GM21367 (cell line): ENCODE measurements at regions not wholly inside any gene's neighbourhood (a gene's known extent, or its start where the extent isn't known, plus 50 kb on each side); places are given as distances from the start of the nearest gene placed in this dataset.
"Not testable (repeated sequence)": the region's sequence is repeated elsewhere in the genome, so short reads cannot be mapped to it uniquely, and the experiment has no call there.

Experiments
- ATAC-seq: cut with Tn5 transposase; IDR thresholded peaks from one replicate; pipeline ENCODE4 v1.9.1; 2021; ENCODE audit not compliant: unreplicated experiment

- ATAC-seq: not testable (repeated sequence)
Measured at GRCh38 chr15:88965097-88965496, 51.9 kb upstream of the MFGE8 start.

DNA sequence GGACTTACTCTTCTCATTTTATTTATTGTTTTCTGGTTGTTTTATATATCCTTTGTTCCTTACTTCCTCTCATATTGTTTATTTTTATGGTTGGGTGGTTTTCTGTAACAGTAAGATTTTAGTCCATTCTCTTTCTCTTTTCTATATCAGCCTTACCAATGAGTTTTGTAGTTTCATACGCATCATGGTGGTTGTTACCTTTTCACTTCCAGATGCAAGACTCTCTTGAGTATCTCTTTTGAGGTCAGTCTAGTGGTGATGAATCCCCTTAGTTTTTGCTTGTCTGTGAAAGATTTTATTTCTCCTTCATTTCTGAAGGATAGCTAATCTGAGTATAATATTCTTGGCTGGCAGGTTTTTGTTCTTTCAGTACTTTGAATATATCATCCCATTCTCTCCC lies 57.1 kb upstream of the MFGE8 start:
- no peak for ATAC-seq

- no peak for ATAC-seq
Measured at GRCh38 chr15:88974392-88974791, 61.2 kb upstream of the MFGE8 start.

DNA sequence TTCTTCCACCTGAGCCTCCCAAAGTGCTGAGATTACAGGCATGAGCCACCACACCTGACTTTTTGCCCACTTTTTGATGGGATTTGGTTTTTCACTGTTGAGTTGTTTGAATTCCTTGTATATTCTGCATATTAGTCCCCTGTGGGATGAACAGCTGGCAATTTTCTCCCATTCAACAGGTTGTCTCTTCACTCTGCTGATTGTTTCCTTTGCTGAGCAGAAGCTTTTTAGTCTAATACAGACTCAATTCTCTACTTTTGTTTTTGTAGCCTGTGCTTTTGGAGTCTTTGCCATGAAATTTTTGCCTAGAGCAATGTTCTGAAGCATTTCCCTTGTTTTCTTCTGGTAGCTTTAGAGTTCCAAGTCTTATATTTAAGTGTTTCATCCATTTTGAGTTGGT lies 62.7 kb upstream of the MFGE8 start:
- ATAC-seq: no peak

DNA sequence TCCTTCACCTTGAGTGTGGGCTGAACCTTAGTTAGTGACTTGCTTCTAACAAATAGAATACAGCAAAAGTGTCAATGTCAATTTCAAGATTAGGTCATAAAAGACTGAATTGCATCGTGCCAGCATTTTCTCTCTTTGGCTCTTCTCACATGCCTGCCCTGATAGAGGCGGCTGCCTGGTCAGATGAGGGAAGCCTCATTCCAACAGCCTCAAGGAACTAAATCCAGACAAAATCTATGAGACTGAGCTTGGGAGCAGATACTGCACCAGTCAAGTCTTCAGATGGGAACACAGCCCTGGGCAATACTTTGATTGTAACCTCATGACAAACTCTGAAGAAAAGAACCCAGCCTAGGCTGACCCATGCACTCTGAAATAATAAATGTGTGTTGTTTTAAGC lies 63.5 kb upstream of the MFGE8 start:
- ATAC-seq: no peak

DNA sequence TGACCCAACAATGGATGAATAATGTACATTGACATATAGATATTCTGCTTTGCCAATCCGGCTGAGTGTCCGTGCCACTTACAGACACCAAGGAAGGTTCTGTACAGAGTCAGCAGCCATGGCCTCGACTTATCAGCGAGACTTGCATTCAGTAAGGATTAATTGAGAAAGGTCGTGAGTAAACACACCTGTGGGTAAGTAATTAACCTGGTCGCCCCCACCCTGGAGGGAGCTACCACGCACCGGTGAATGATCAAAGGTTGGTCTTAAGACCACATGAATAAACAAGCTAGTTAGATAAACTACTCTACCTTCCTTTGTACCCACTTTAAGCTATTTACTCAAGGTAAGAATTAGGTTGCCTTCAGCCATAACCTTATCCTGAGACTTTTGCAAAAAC lies 66.5 kb upstream of the MFGE8 start:
- ATAC-seq: no peak

DNA sequence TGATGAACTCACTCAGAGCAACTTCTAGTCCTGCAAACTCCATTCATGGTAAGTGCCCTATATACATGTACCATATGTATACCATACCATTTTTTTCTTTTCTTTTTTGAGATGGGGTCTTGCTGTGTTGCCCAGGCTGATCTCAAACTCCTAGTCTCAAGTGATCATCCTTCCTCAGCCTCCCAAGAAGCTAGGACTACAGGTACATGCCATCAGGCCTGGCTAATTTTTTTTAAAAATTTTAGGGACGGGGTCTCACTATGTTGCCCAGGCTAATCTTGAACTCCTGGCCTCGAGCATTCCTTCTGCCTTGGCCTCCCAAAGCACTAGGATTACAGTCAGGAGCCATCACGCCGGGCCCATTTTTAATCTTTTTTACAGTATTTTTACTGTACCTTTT lies 67.3 kb upstream of the MFGE8 start:
- no peak for ATAC-seq

DNA sequence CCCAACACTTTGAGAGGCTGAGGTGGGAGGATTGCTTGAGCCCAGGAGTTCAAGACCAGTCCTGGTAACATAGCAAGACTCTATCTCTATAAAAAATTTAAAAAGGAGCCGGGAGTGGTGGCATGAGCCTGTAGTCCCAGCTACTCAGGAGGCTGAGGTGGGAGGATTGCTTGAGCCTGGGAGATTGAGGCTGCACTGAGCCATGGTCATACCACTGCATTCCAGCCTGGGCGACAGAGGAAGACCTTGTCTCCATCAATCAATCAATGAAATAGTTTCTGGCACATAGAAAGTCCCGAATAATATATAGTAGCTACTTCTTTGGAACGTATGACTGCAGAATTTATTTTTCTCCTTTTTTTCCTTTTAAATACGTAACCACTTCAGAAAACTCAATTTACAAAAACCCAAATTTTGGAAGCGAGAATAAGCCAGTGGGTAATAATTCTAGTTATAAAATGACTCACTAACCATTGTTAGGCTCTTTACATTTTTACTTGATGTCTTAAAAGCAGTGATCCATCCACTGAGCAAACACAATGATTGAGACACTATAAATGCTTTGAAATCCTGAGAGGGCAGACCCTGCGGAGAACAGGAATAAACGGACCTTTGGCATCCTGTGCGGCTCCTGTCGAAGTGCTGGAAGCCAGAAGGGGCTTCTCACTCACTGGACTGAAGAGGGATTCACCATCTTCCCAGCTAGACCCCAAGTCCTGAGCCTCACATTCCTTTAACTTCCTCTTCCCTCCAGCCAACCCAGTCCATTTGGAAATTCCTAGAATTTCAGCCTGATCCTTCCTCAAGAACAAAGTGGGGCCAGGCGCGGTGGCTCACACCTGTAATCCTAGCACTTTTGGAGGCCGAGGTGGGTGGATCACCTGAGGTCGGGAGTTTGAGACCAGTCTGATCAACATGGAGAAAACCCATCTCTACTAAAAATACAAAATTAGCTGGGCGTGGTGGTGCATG lies 68.4 kb upstream of the MFGE8 start:
- no peak for ATAC-seq

GRCh38 chr15:88982304-88982945 lies 69.2 kb upstream of the MFGE8 start:
- peak; percentile 93 for ATAC-seq

DNA sequence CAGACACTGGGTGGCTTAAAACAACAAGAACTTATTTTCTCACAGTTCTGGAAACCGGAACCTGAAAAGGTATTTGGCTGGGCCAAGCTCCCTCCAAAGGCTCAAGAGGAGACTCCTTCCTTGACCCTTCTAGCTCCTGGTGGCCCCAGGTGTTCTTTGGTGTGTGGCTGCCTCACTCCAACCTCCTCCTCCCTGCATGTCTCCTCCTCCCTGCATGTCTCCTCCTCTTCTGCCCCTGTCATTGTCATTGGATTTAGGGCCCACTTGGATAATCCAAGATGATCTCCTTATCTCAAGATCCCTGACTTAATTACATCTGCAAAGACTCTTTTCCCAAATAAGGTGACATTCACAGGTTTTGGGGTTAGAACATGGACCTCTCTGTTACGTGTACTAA lies 69.8 kb upstream of the MFGE8 start:
- no peak for ATAC-seq

GRCh38 chr15:88983861-88984429 lies 70.8 kb upstream of the MFGE8 start:
- no peak for ATAC-seq

DNA sequence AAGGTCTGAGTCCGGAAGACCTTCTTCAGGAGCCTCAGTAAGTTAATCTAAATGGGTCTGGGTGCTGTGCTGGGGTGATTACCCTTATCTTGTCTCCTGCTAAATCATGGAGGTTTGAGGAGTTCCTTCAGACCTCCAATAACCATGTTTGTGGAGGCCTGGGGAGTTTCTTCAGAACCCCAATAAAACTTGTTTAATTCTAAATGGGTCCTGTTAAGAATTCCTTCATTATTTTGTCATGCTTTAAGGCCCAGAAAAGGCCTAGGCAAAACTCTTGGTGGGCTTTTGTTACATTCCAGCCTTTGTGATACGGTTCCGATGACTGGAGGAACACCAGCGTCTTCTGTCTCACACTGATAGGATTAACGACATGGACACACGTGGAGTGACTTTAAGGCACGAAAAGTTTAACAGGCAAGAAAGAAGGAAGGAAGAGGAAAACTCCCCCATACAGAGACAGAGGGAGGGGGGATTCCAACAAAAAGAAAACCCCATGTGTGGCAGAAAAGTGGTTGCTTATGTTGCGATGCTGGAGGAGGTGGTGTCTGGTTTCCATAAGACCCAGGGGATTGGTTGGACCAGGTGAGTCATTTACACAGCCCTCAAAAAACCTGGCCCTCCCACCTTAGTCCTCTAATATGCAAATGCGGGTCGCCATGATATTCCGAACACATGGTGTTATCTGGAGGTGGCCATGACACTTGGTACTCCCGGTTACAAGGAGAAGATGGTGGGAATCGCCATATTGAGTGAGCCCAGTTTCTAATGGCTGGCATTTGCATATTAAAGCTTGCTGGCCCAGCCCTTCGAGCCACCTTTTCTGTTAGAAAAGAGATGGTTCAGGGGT lies 72.6 kb upstream of the MFGE8 start:
- no peak for ATAC-seq

- no peak for ATAC-seq
Measured at GRCh38 chr15:88986949-88987590, 73.9 kb upstream of the MFGE8 start.

- ATAC-seq: no peak
Measured at GRCh38 chr15:88987591-88987933, 74.4 kb upstream of the MFGE8 start.

- ATAC-seq: no peak
Measured at GRCh38 chr15:88987934-88988671, 74.9 kb upstream of the MFGE8 start.

DNA sequence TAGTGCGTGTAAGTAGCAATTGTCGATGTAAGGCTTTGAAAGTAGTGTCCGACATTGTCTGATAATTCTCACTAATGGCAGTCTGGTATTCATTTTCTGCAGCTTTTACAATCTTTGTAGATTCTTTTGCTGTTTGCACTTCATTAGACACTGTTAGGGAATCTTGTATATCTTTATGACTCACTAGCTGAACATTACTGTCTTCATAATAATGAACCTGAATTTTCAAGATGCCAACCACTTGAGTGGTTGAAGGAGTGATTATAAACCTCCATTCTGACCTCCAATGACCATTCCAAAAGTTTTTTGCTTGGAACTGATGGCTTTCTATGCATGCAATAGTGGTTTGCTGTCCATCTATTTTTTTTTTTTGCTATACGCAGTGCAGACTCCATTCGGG lies 76.4 kb upstream of the MFGE8 start:
- no peak for ATAC-seq

DNA sequence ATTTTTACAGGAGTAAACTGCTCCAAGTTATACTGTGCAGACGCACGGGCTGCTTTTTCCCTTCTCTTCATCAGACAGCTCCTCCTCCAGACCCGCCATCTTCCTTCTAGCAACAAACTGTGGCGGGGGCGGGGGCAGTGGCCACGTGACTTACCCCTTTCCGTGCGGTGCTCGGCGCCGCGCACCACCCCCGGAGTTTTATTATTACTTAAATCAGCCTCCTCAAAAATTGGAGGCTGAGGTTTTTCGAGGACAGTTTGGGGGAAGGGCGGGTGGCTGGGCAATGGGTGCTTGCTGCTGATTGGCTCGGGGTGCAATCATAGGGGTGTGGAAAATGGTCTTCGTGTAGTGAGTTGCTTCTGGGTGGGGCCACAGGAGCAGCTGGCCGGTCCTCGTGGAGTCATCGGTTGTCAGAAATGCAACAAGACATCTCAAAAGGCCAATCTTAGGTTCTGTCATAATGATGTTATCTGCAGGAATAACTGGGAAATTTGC lies 77.1 kb upstream of the MFGE8 start:
- ATAC-seq: no peak

- no peak for ATAC-seq
Measured at GRCh38 chr15:88992216-88992615, 79.0 kb upstream of the MFGE8 start.

- no peak for ATAC-seq
Measured at GRCh38 chr15:88992912-88993376, 79.8 kb upstream of the MFGE8 start.

- ATAC-seq: no peak
Measured at GRCh38 chr15:88993662-88994061, 80.5 kb upstream of the MFGE8 start.
